Adrenal gland (tissue), 5 donors: ENCODE measurements at regions not wholly inside any gene's neighbourhood (a gene's known extent, or its start where the extent isn't known, plus 50 kb on each side); places are given as distances from the start of the nearest gene placed in this dataset.

Experiments used
- POLR2A ChIP-seq, 2 donors: fragments of 450-650 bp; IDR thresholded peaks; one replicate each; pipeline ENCODE4 v1.6.1; 2017; ENCODE audit warnings: antibody characterized with exemption in 2 of 2, mild to moderate bottlenecking in 2 of 2, moderate library complexity in 1 of 2
- TF ChIP-seq, protein P1 (sequence below), 6 experiments: fragments of 450-650 bp in 4 of 6; fragments of 200-600 bp in 2 of 6; sonication (generic) in 1 of 6; IDR thresholded peaks; 1 replicate in 5 of 6; 2 replicates in 1 of 6; pipeline versions ENCODE4 v1.5.1 to v1.8.0; 2016 to 2021; ENCODE audit warnings: antibody characterized with exemption in 6 of 6, mild to moderate bottlenecking in 2 of 6, moderate library complexity in 1 of 6
- donor health status: DM: no; HTN: no; CAD: no.

DNA sequence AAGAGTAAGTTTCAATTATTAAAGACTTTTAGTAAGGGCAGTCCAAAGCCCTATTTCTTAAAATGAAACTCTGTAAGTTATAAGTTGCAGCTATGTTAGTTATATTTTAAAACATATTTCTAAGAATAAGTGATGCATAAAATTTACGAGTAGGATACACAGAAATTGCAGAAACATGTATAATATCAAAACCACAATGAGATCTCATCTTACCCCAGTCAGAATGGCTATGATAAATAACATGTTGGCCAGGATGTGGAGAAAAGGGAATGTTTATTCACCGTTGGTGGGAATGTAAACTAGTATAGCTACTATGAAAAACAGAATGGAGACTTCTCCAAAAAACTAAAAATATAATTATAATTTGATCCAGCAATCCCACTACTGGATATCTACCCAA is 201.2 kb downstream of the CBLN2 start:
- TF ChIP-seq POLR2A (IDR thresholded peaks at IDR 0.05) = no peak
- TF ChIP-seq, protein P1, sequence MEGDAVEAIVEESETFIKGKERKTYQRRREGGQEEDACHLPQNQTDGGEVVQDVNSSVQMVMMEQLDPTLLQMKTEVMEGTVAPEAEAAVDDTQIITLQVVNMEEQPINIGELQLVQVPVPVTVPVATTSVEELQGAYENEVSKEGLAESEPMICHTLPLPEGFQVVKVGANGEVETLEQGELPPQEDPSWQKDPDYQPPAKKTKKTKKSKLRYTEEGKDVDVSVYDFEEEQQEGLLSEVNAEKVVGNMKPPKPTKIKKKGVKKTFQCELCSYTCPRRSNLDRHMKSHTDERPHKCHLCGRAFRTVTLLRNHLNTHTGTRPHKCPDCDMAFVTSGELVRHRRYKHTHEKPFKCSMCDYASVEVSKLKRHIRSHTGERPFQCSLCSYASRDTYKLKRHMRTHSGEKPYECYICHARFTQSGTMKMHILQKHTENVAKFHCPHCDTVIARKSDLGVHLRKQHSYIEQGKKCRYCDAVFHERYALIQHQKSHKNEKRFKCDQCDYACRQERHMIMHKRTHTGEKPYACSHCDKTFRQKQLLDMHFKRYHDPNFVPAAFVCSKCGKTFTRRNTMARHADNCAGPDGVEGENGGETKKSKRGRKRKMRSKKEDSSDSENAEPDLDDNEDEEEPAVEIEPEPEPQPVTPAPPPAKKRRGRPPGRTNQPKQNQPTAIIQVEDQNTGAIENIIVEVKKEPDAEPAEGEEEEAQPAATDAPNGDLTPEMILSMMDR (IDR thresholded peaks at IDR 0.05) = no peak
